IMR-90 (cell line): ENCODE measurements at regions not wholly inside any gene's neighbourhood (a gene's known extent, or its start where the extent isn't known, plus 50 kb on each side); places are given as distances from the start of the nearest gene placed in this dataset.

Experiments
- ATAC-seq: fragments of 200-7000 bp; cut with Tn5 transposase; 2 replicates; pipeline ENCODE4 v1.9.1; 2020; ENCODE audit warnings: low read depth, mild to moderate bottlenecking, moderate library complexity
- BruUV-seq: library from RNA; stranded (reverse); fragments of 400-500 nt; replicated peaks from 2 replicates; lab custom pipeline; 2021; lab: Mats Ljungman, UMichigan
- CTCF ChIA-PET: fragments of 300-600 bp; formaldehyde crosslinking; extraction: SDS; loops from one replicate; lab custom pipeline; 2021; ENCODE audit warnings: antibody characterized with exemption; lab: Yijun Ruan, JAX
- POLR2A ChIA-PET: fragments of 300-600 bp; sonication (Branson Sonifier 250); formaldehyde crosslinking; loops from one replicate; lab custom pipeline; 2022; ENCODE audit warnings: antibody characterized with exemption; ENCODE audit not compliant: unreplicated experiment; lab: Charles Lee
- DNase-seq: peaks from one replicate; pipeline ENCODE4 v3.0.0; 2013
- H2AFZ ChIP-seq: replicated peaks from 2 replicates; pipeline ENCODE3; 2013; ENCODE audit warnings: low read length, mild to moderate bottlenecking; ENCODE audit not compliant: poor library complexity
- H2AK5ac ChIP-seq: 2 replicates; pipeline ENCODE4 v1.6.1; 2013; ENCODE audit warnings: low read depth, low read length, inconsistent platforms
- H2AK9ac ChIP-seq: replicated peaks from 2 replicates; pipeline ENCODE3; 2013; ENCODE audit warnings: mild to moderate bottlenecking, low read depth, low read length, moderate library complexity; ENCODE audit not compliant: poor library complexity
- H2BK120ac ChIP-seq: 2 replicates; pipeline ENCODE4 v1.6.1; 2013; ENCODE audit warnings: low read depth, low read length, inconsistent platforms
- H2BK15ac ChIP-seq: 3 replicates; pipeline ENCODE4 v1.6.1; 2013; ENCODE audit warnings: low read depth, low read length, inconsistent platforms
- H2BK20ac ChIP-seq: 2 replicates; pipeline ENCODE4 v1.6.1; 2013; ENCODE audit warnings: low read depth, mild to moderate bottlenecking, inconsistent platforms, low read length, moderate library complexity
- H2BK5ac ChIP-seq: 2 replicates; pipeline ENCODE4 v1.6.1; 2013; ENCODE audit warnings: mild to moderate bottlenecking, low read depth, low read length, inconsistent platforms; ENCODE audit not compliant: poor library complexity, severe bottlenecking
- H3K14ac ChIP-seq: replicated peaks from 2 replicates; pipeline ENCODE4 v1.6.1; 2013; ENCODE audit warnings: low read depth, low read length, inconsistent platforms
- H3K18ac ChIP-seq: 2 replicates; pipeline ENCODE4 v1.6.1; 2013; ENCODE audit warnings: low read depth, low read length, control low read depth
- H3K23ac ChIP-seq: 2 replicates; pipeline ENCODE4 v1.6.1; 2013; ENCODE audit warnings: low read depth, low read length, inconsistent platforms
- H3K27ac ChIP-seq: 2 replicates; pipeline ENCODE4 v1.5.1; 2013; ENCODE audit warnings: mild to moderate bottlenecking, control low read depth, low read length; ENCODE audit not compliant: insufficient read depth
- H3K27me3 ChIP-seq: 2 replicates; pipeline ENCODE4 v1.6.1; 2013; ENCODE audit warnings: low read length; ENCODE audit not compliant: control insufficient read depth, insufficient read depth
- H3K36me3 ChIP-seq: 2 replicates; pipeline ENCODE4 v1.6.1; 2013; ENCODE audit warnings: low read length, mixed read lengths; ENCODE audit not compliant: control insufficient read depth, insufficient read depth
- H3K4ac ChIP-seq: 2 replicates; pipeline ENCODE4 v1.6.1; 2013; ENCODE audit warnings: low read depth, low read length, inconsistent platforms
- H3K4me1 ChIP-seq: 2 replicates; pipeline ENCODE4 v1.6.1; 2013; ENCODE audit warnings: low read length, mixed read lengths; ENCODE audit not compliant: control insufficient read depth, insufficient read depth
- H3K4me2 ChIP-seq: 2 replicates; pipeline ENCODE4 v1.6.1; 2013; ENCODE audit warnings: low read depth, mild to moderate bottlenecking, control low read depth, low read length, moderate library complexity
- H3K4me3 ChIP-seq: 2 replicates; pipeline ENCODE4 v1.5.1; 2013; ENCODE audit warnings: low read depth, mild to moderate bottlenecking, control low read depth, low read length, moderate library complexity; ENCODE audit not compliant: insufficient read depth
- H3K56ac ChIP-seq: 2 replicates; pipeline ENCODE4 v1.6.1; 2013; ENCODE audit warnings: low read length, inconsistent platforms; ENCODE audit not compliant: insufficient read depth; ENCODE audit errors: extremely low read depth
- H3K79me1 ChIP-seq, 2 experiments: 2 replicates each; pipeline ENCODE4 v1.6.1; 2013; ENCODE audit warnings: low read length in 2 of 2, inconsistent platforms in 1 of 2, low read depth in 1 of 2
- H3K9ac ChIP-seq: 2 replicates; pipeline ENCODE4 v1.6.1; 2013; ENCODE audit warnings: low read depth, low read length, control low read depth
- H3K9me1 ChIP-seq: 2 replicates; pipeline ENCODE4 v1.6.1; 2013; ENCODE audit warnings: low read length, inconsistent platforms; ENCODE audit not compliant: insufficient read depth
- H3K9me3 ChIP-seq: 2 replicates; pipeline ENCODE4 v1.6.1; 2013; ENCODE audit warnings: low read length; ENCODE audit not compliant: control insufficient read depth, insufficient read depth
- H4K20me1 ChIP-seq: 2 replicates; pipeline ENCODE4 v1.6.1; 2013; ENCODE audit warnings: low read length, inconsistent platforms; ENCODE audit not compliant: insufficient read depth
- H4K5ac ChIP-seq: 2 replicates; pipeline ENCODE4 v1.6.1; 2013; ENCODE audit warnings: mild to moderate bottlenecking, low read depth, low read length, control low read depth
- H4K8ac ChIP-seq, 2 experiments: 2 replicates each; pipeline ENCODE4 v1.6.1; 2013; ENCODE audit warnings: low read depth in 2 of 2, low read length in 2 of 2, control low read depth in 1 of 2, inconsistent platforms in 1 of 2
- H4K91ac ChIP-seq: 2 replicates; pipeline ENCODE4 v1.6.1; 2013; ENCODE audit warnings: low read depth, low read length, inconsistent platforms; ENCODE audit not compliant: insufficient read depth
- BHLHE40 ChIP-seq: fragments of 150-350 bp; IDR thresholded peaks from 2 replicates; pipeline ENCODE4 v1.6.1; 2016; ENCODE audit warnings: mild to moderate bottlenecking, low read depth, low read length
- CEBPB ChIP-seq: IDR thresholded peaks from 2 replicates; pipeline ENCODE4 v1.6.1; 2012; ENCODE audit warnings: low read depth, low read length, improper control_type of control experiment
- CHD1 ChIP-seq: IDR thresholded peaks from 2 replicates; pipeline ENCODE4 v1.6.1; 2012; ENCODE audit warnings: low read depth, low read length, improper control_type of control experiment
- CTCF ChIP-seq: conservative IDR thresholded peaks from 2 replicates; pipeline ENCODE4 v1.5.1; 2012; ENCODE audit warnings: mild to moderate bottlenecking, low read depth, low read length, improper control_type of control experiment
- ELK1 ChIP-seq: fragments of 150-350 bp; IDR thresholded peaks from 2 replicates; pipeline ENCODE4 v1.6.1; 2016; ENCODE audit warnings: low read depth, mild to moderate bottlenecking, low read length, moderate library complexity, borderline replicate concordance
- MAFK ChIP-seq: IDR thresholded peaks from 2 replicates; pipeline ENCODE4 v1.6.1; 2012; ENCODE audit warnings: low read depth, low read length, improper control_type of control experiment
- MAZ ChIP-seq: IDR thresholded peaks from 2 replicates; pipeline ENCODE4 v1.6.1; 2012; ENCODE audit warnings: low read depth, mild to moderate bottlenecking, low read length, improper control_type of control experiment, moderate library complexity, borderline replicate concordance
- MXI1 ChIP-seq: IDR thresholded peaks from 2 replicates; pipeline ENCODE4 v1.6.1; 2012; ENCODE audit warnings: low read depth, mild to moderate bottlenecking, low read length, moderate library complexity, borderline replicate concordance
- NFE2L2 ChIP-seq: fragments of 150-350 bp; IDR thresholded peaks from 2 replicates; pipeline ENCODE4 v1.6.1; 2016; ENCODE audit warnings: low read depth, mild to moderate bottlenecking, low read length
- POLR2A ChIP-seq: IDR thresholded peaks from 2 replicates; pipeline ENCODE4 v1.6.1; 2012; ENCODE audit warnings: mild to moderate bottlenecking, low read depth, low read length
- RAD21 ChIP-seq: IDR thresholded peaks from 2 replicates; pipeline ENCODE4 v1.6.1; 2012; ENCODE audit warnings: low read length, improper control_type of control experiment
- RCOR1 ChIP-seq: IDR thresholded peaks from 2 replicates; pipeline ENCODE4 v1.6.1; 2012; ENCODE audit warnings: mild to moderate bottlenecking, low read length, improper control_type of control experiment; ENCODE audit not compliant: insufficient replicate concordance
- RFX5 ChIP-seq: IDR thresholded peaks from 2 replicates; pipeline ENCODE4 v1.8.0; 2012; ENCODE audit warnings: low read depth, mild to moderate bottlenecking, low read length, moderate library complexity
- SMC3 ChIP-seq: fragments of 150-350 bp; IDR thresholded peaks from 2 replicates; pipeline ENCODE4 v1.6.1; 2016; ENCODE audit warnings: low read depth, mild to moderate bottlenecking, antibody characterized with exemption, low read length, moderate library complexity
- USF2 ChIP-seq: fragments of 150-350 bp; IDR thresholded peaks from 2 replicates; pipeline ENCODE4 v1.6.1; 2017; ENCODE audit warnings: mild to moderate bottlenecking, antibody characterized with exemption, low read length, low read depth
- WGBS, 2 experiments: methylation state at CpG; one replicate each; pipeline versions ENCODE4 v1.1.5 to v1.1.7; 2013; ENCODE audit warnings: missing lambda C conversion rate in 2 of 2; ENCODE audit not compliant: insufficient read length in 1 of 2; ENCODE audit errors: extremely low coverage in 2 of 2; 5-methylcytosine and 5-hydroxymethylcytosine counted together
- dilution Hi-C: fragments of 300-500 bp; cut with HindIII; formaldehyde crosslinking; loops from one replicate; pipeline ENCODE4 v1.14.3; 2018; ENCODE audit warnings: low sequenced_read_pairs; ENCODE audit not compliant: unreplicated experiment
- in situ Hi-C: fragments of 300-500 bp; cut with MboI; formaldehyde crosslinking; loops from 3 replicates; pipeline ENCODE4 v1.14.3; 2019; ENCODE audit warnings: low sequenced_read_pairs, inconsistent platforms, mixed read lengths
- intact Hi-C: fragments of 100-400 bp; cut with micrococcal nuclease; formaldehyde crosslinking; loops from 2 replicates; pipeline ENCODE4 v1.10.0; 2022

- H3K4me2 ChIP-seq: no peak overlapping the region
- no peak overlapping the region for H2AFZ ChIP-seq
- no peaks in the 10 kb centered on the region for H3K27me3 ChIP-seq
- intact Hi-C loops (no loop called here), dilution Hi-C loops (no loop called here), in situ Hi-C loops (no loop called here)
- H3K4me3 ChIP-seq: no peak overlapping the region
- DNase-seq: no peak
- H3K4ac ChIP-seq: no peak overlapping the region
- TF ChIP-seq RFX5: no peak
- no peak for TF ChIP-seq RCOR1
- TF ChIP-seq BHLHE40: no peak
- TF ChIP-seq MXI1: no peak
- no peak for TF ChIP-seq POLR2A
- no peak for TF ChIP-seq CEBPB
- TF ChIP-seq CHD1: no peak
- no peak for TF ChIP-seq MAFK
- no peak for TF ChIP-seq USF2
- TF ChIP-seq SMC3: no peak
- no peak for TF ChIP-seq NFE2L2
- TF ChIP-seq MAZ: no peak
- no peak for TF ChIP-seq RAD21
- no peak for TF ChIP-seq CTCF
- no peak for TF ChIP-seq ELK1
- BruUV-seq: no TSS peak
- peak overlapping the region; percentile 83; the same call in 1 of the 2 replicates for H3K18ac ChIP-seq
- peak overlapping the region; percentile 71; the same call in 1 of the 2 replicates for H4K5ac ChIP-seq
- H3K79me1 ChIP-seq: peaks cover 0 to 4% of the 10 kb centered on the region in 2 experiments; a peak in 2 of 4 replicates
- H3K9ac ChIP-seq: no peak overlapping the region
- no peak overlapping the region for H3K27ac ChIP-seq
- H3K56ac ChIP-seq: no peak overlapping the region
- peaks cover 3% of the 10 kb centered on the region; the same call in 1 of the 2 replicates for H3K9me3 ChIP-seq
- H4K20me1 ChIP-seq: no peaks in the 10 kb centered on the region
- 0 out of 3 replicates have a peak overlapping the region, but pooled peaks have one; percentile 6 for H2BK15ac ChIP-seq
- H3K9me1 ChIP-seq: peaks cover 3% of the 10 kb centered on the region; the same call in 1 of the 2 replicates
- ChIA-PET POLR2A (no interaction called here), CTCF (interaction anchor here (0.7 kb wide), 2 partner anchors 9 to 419 kb away, joined by 3 read pairs; no protein-coding TSS in a partner anchor)
- peaks cover 6% of the 10 kb centered on the region for H3K4me1 ChIP-seq
- H4K91ac ChIP-seq: peak overlapping the region; percentile 52; the same call in 1 of the 2 replicates
- H2AK9ac ChIP-seq: no peak overlapping the region
- H3K36me3 ChIP-seq: no peaks in the 10 kb centered on the region
- peak overlapping the region; percentile 20; the same call in 1 of the 2 replicates for H2BK20ac ChIP-seq
- peak overlapping the region in 1 of 2 experiments; percentile 17; a peak in 2 of 4 replicates for H4K8ac ChIP-seq
- WGBS, 2 experiments: no CpG with 5 or more reads among the region's 3 CpGs
- 0 out of 2 replicates have a peak overlapping the region, but pooled peaks have one; percentile 13 for H3K14ac ChIP-seq
- peak overlapping the region; percentile 5; the same call in 1 of the 2 replicates for H2AK5ac ChIP-seq
- H2BK120ac ChIP-seq: no peak overlapping the region
- no peak for ATAC-seq
- peak overlapping the region; percentile 76 for H2BK5ac ChIP-seq
- no peak overlapping the region for H3K23ac ChIP-seq
Measured at GRCh38 chr5:96035796-96036195, 74.1 kb upstream of the ELL2 start.
